ENCODE measurements at regions not wholly inside any gene's neighbourhood (a gene's known extent, or its start where the extent isn't known, plus 50 kb on each side); places are given as distances from the start of the nearest gene placed in this dataset.

- H3K4me1 ChIP-seq (ENCODE audit: control insufficient read depth in 3 of 3, insufficient read depth in 3 of 3, low read length in 3 of 3): peaks cover 0 to 4% (median 0%) of the 10 kb centered on the region in 3 donors
- peaks cover 2% of the 10 kb centered on the region in 3 donors for H3K27me3 ChIP-seq (ENCODE audit: control insufficient read depth in 3 of 3, insufficient read depth in 3 of 3, low read length in 3 of 3)
- H3K36me3 ChIP-seq (ENCODE audit: control insufficient read depth in 3 of 3, insufficient read depth in 3 of 3, low read length in 3 of 3): no peaks in the 10 kb centered on the region
- H3K9ac ChIP-seq (ENCODE audit: low read depth in 1 of 3, low read length in 3 of 3): no peak overlapping the region
- no peak overlapping the region for H3K4me3 ChIP-seq (ENCODE audit: low read length in 3 of 3)
- no peak overlapping the region for H3K27ac ChIP-seq (ENCODE audit: low read depth, low read length)
- no peaks in the 10 kb centered on the region for H3K9me3 ChIP-seq (ENCODE audit: control insufficient read depth in 3 of 3, low read length in 3 of 3)
Measured at GRCh38 chr2:15790326-15790725, 150.0 kb upstream of the MYCN start.

DNA sequence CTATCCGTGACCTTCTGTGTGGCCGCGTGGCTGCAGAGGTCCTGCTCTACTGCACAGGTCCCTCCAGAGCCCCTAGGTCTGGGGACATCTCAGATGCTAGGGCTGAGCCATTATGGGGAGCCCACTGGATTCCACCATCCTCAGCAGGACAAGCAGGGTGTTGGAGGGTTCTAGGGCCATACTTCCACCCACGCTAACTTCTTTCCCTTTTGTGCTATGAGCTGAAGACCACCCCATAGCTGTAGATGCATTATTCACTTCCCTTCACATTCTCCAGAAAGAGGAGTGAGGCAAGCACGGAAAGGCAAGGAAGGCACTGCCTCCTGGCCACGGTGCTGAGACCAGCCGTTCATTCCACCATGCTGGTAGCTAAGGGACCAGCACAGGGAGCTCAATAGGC lies 149.5 kb upstream of the MYCN start:
- H3K9me3 ChIP-seq (ENCODE audit: control insufficient read depth in 3 of 3, low read length in 3 of 3): no peaks in the 10 kb centered on the region
- H3K4me1 ChIP-seq (ENCODE audit: control insufficient read depth in 3 of 3, insufficient read depth in 3 of 3, low read length in 3 of 3): peaks cover 0 to 7% (median 4%) of the 10 kb centered on the region in 3 donors
- H3K4me3 ChIP-seq (ENCODE audit: low read length in 3 of 3): no peak overlapping the region
- no peak overlapping the region for H3K9ac ChIP-seq (ENCODE audit: low read depth in 1 of 3, low read length in 3 of 3)
- no peaks in the 10 kb centered on the region for H3K36me3 ChIP-seq (ENCODE audit: control insufficient read depth in 3 of 3, insufficient read depth in 3 of 3, low read length in 3 of 3)
- peaks cover 2 to 7% (median 6%) of the 10 kb centered on the region in 3 donors for H3K27me3 ChIP-seq (ENCODE audit: control insufficient read depth in 3 of 3, insufficient read depth in 3 of 3, low read length in 3 of 3)
- no peak overlapping the region for H3K27ac ChIP-seq (ENCODE audit: low read depth, low read length)

DNA sequence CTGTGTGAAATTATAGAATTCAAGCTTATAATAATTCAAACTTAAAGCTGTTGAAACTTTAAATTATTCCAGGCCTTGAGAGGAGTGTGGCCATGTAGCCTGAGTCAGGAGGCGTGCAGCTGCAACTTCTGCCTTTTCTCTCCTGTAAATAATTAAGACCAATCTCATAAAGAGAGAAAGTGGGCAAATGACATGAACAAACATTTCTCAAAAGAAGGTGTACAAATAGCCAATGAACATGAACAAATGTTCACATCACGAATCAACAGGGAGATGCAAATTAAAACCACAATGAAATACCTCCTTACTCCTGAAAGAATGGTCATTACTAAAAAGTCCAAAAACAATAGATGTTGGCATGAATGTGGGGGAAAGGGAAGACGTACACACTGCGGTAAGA lies 149.1 kb upstream of the MYCN start:
- no peak overlapping the region for H3K9ac ChIP-seq (ENCODE audit: low read depth in 1 of 3, low read length in 3 of 3)
- no peak overlapping the region for H3K4me3 ChIP-seq (ENCODE audit: low read length in 3 of 3)
- no peaks in the 10 kb centered on the region for H3K9me3 ChIP-seq (ENCODE audit: control insufficient read depth in 3 of 3, low read length in 3 of 3)
- H3K27me3 ChIP-seq (ENCODE audit: control insufficient read depth in 3 of 3, insufficient read depth in 3 of 3, low read length in 3 of 3): peaks cover 2 to 11% (median 7%) of the 10 kb centered on the region in 3 donors
- no peaks in the 10 kb centered on the region for H3K36me3 ChIP-seq (ENCODE audit: control insufficient read depth in 3 of 3, insufficient read depth in 3 of 3, low read length in 3 of 3)
- H3K4me1 ChIP-seq (ENCODE audit: control insufficient read depth in 3 of 3, insufficient read depth in 3 of 3, low read length in 3 of 3): peaks cover 0 to 7% (median 7%) of the 10 kb centered on the region in 3 donors
- no peak overlapping the region for H3K27ac ChIP-seq (ENCODE audit: low read depth, low read length)

- H3K27ac ChIP-seq (ENCODE audit: low read depth, low read length): no peak overlapping the region
- peaks cover 2 to 12% (median 11%) of the 10 kb centered on the region in 3 donors for H3K27me3 ChIP-seq (ENCODE audit: control insufficient read depth in 3 of 3, insufficient read depth in 3 of 3, low read length in 3 of 3)
- no peak overlapping the region for H3K4me3 ChIP-seq (ENCODE audit: low read length in 3 of 3)
- H3K36me3 ChIP-seq (ENCODE audit: control insufficient read depth in 3 of 3, insufficient read depth in 3 of 3, low read length in 3 of 3): no peaks in the 10 kb centered on the region
- no peak overlapping the region for H3K9ac ChIP-seq (ENCODE audit: low read depth in 1 of 3, low read length in 3 of 3)
- peaks cover 0 to 7% (median 7%) of the 10 kb centered on the region in 3 donors for H3K4me1 ChIP-seq (ENCODE audit: control insufficient read depth in 3 of 3, insufficient read depth in 3 of 3, low read length in 3 of 3)
- no peaks in the 10 kb centered on the region for H3K9me3 ChIP-seq (ENCODE audit: control insufficient read depth in 3 of 3, low read length in 3 of 3)
Measured at GRCh38 chr2:15792331-15792730, 148.0 kb upstream of the MYCN start.

GRCh38 chr2:15793078-15793913 lies 147.1 kb upstream of the MYCN start:
- Histone ChIP-seq H3K9me3 (ENCODE audit: control insufficient read depth in 3 of 3, low read length in 3 of 3) (no peaks in the 10 kb centered on the region), H3K9ac (ENCODE audit: low read depth in 1 of 3, low read length in 3 of 3) (no peak overlapping the region), H3K4me1 (ENCODE audit: control insufficient read depth in 3 of 3, insufficient read depth in 3 of 3, low read length in 3 of 3) (peaks cover 0 to 7% (median 7%) of the 10 kb centered on the region in 3 donors), H3K4me3 (ENCODE audit: low read length in 3 of 3) (no peak overlapping the region), H3K27ac (ENCODE audit: low read depth, low read length) (no peak overlapping the region), H3K36me3 (ENCODE audit: control insufficient read depth in 3 of 3, insufficient read depth in 3 of 3, low read length in 3 of 3) (no peaks in the 10 kb centered on the region), H3K27me3 (ENCODE audit: control insufficient read depth in 3 of 3, insufficient read depth in 3 of 3, low read length in 3 of 3) (peaks cover 2 to 12% (median 11%) of the 10 kb centered on the region in 3 donors)

GRCh38 chr2:15793978-15794377 lies 146.4 kb upstream of the MYCN start:
- H3K27me3 ChIP-seq (ENCODE audit: control insufficient read depth in 3 of 3, insufficient read depth in 3 of 3, low read length in 3 of 3): peaks cover 2 to 12% (median 11%) of the 10 kb centered on the region in 3 donors
- H3K27ac ChIP-seq (ENCODE audit: low read depth, low read length): no peak overlapping the region
- H3K36me3 ChIP-seq (ENCODE audit: control insufficient read depth in 3 of 3, insufficient read depth in 3 of 3, low read length in 3 of 3): no peaks in the 10 kb centered on the region
- H3K9ac ChIP-seq (ENCODE audit: low read depth in 1 of 3, low read length in 3 of 3): no peak overlapping the region
- H3K4me3 ChIP-seq (ENCODE audit: low read length in 3 of 3): no peak overlapping the region
- no peaks in the 10 kb centered on the region for H3K9me3 ChIP-seq (ENCODE audit: control insufficient read depth in 3 of 3, low read length in 3 of 3)
- H3K4me1 ChIP-seq (ENCODE audit: control insufficient read depth in 3 of 3, insufficient read depth in 3 of 3, low read length in 3 of 3): peaks cover 0 to 7% (median 5%) of the 10 kb centered on the region in 3 donors

GRCh38 chr2:15794608-15795134 lies 145.7 kb upstream of the MYCN start:
- Histone ChIP-seq H3K9ac (ENCODE audit: low read depth in 1 of 3, low read length in 3 of 3) (no peak overlapping the region), H3K9me3 (ENCODE audit: control insufficient read depth in 3 of 3, low read length in 3 of 3) (no peaks in the 10 kb centered on the region), H3K4me3 (ENCODE audit: low read length in 3 of 3) (no peak overlapping the region), H3K27ac (ENCODE audit: low read depth, low read length) (no peak overlapping the region), H3K27me3 (ENCODE audit: control insufficient read depth in 3 of 3, insufficient read depth in 3 of 3, low read length in 3 of 3) (peaks cover 2 to 12% (median 11%) of the 10 kb centered on the region in 3 donors), H3K36me3 (ENCODE audit: control insufficient read depth in 3 of 3, insufficient read depth in 3 of 3, low read length in 3 of 3) (no peaks in the 10 kb centered on the region), H3K4me1 (ENCODE audit: control insufficient read depth in 3 of 3, insufficient read depth in 3 of 3, low read length in 3 of 3) (peaks cover 0 to 7% (median 5%) of the 10 kb centered on the region in 3 donors)

DNA sequence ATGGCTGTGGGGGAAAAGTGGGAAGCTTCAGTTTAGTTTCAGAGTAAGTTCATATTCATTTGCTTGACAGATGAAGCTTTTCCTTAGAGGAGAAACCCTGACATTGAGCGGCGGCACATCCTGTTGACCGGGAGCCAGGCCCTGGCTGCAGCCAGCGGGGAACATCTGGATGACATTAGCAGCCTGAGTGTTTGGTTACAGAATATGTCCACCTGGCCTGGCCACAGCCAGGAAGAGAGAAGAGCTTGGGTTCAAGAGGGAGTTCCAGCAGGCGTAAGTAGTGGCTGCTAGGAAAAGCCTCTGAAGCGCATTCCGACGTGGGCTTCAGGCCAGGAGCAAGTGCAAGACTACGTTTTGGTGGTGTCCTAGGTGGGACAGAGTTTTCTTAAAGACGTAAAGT lies 144.9 kb upstream of the MYCN start:
- Histone ChIP-seq H3K4me1 (ENCODE audit: control insufficient read depth in 3 of 3, insufficient read depth in 3 of 3, low read length in 3 of 3) (peaks cover 0 to 7% (median 5%) of the 10 kb centered on the region in 3 donors), H3K36me3 (ENCODE audit: control insufficient read depth in 3 of 3, insufficient read depth in 3 of 3, low read length in 3 of 3) (no peaks in the 10 kb centered on the region), H3K9me3 (ENCODE audit: control insufficient read depth in 3 of 3, low read length in 3 of 3) (no peaks in the 10 kb centered on the region), H3K9ac (ENCODE audit: low read depth in 1 of 3, low read length in 3 of 3) (no peak overlapping the region), H3K4me3 (ENCODE audit: low read length in 3 of 3) (no peak overlapping the region), H3K27me3 (ENCODE audit: control insufficient read depth in 3 of 3, insufficient read depth in 3 of 3, low read length in 3 of 3) (peaks cover 2 to 12% (median 11%) of the 10 kb centered on the region in 3 donors), H3K27ac (ENCODE audit: low read depth, low read length) (no peak overlapping the region)

DNA sequence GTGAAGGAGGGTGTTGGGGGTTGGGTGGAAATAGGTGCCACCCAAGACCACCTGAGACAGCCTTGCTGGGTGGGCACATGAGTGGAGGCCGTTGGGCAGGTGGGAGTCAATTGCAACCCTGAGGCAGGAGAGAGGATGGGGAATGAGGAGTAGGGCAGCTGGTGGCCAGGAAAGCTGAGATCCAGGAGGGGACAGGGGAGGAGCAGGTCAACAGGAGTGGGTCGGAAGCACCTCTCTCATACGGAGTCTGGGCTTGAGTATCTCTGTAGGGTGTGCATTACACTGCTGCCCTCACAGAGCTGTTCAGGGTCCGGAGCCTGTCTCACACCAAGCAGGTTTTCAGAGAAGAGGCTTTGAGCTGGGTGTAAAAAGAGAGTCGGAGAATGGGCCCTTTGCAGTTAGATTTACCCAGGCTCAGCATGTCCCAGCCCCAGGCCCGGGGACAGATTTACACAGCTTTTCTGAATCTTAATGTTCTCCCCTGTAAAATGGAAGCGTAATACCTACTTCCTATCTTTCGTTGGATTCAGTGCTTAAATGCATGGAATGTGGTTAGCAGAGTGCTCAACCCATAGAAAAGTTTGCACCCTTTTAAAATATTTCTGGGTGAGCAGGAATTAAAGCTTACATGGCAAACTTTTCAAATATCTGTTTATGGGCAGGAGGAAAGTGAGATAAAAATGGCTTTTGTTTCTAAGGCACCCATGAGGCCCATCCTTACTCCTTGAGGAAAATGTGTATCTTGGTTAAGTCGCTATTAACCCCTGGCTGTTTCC lies 144.0 kb upstream of the MYCN start:
- Histone ChIP-seq H3K9me3 (ENCODE audit: control insufficient read depth in 3 of 3, low read length in 3 of 3) (no peaks in the 10 kb centered on the region), H3K36me3 (ENCODE audit: control insufficient read depth in 3 of 3, insufficient read depth in 3 of 3, low read length in 3 of 3) (no peaks in the 10 kb centered on the region), H3K27me3 (ENCODE audit: control insufficient read depth in 3 of 3, insufficient read depth in 3 of 3, low read length in 3 of 3) (peaks cover 2 to 12% (median 11%) of the 10 kb centered on the region in 3 donors), H3K27ac (ENCODE audit: low read depth, low read length) (no peak overlapping the region), H3K4me3 (ENCODE audit: low read length in 3 of 3) (no peak overlapping the region), H3K4me1 (ENCODE audit: control insufficient read depth in 3 of 3, insufficient read depth in 3 of 3, low read length in 3 of 3) (peaks cover 0 to 7% (median 5%) of the 10 kb centered on the region in 3 donors), H3K9ac (ENCODE audit: low read depth in 1 of 3, low read length in 3 of 3) (no peak overlapping the region)
